ENCODE measurements at regions not wholly inside any gene's neighbourhood (a gene's known extent, or its start where the extent isn't known, plus 50 kb on each side); places are given as distances from the start of the nearest gene placed in this dataset.
A peak's percentile ranks its signal among the peaks of the same experiment; 100 is the strongest.

DNA sequence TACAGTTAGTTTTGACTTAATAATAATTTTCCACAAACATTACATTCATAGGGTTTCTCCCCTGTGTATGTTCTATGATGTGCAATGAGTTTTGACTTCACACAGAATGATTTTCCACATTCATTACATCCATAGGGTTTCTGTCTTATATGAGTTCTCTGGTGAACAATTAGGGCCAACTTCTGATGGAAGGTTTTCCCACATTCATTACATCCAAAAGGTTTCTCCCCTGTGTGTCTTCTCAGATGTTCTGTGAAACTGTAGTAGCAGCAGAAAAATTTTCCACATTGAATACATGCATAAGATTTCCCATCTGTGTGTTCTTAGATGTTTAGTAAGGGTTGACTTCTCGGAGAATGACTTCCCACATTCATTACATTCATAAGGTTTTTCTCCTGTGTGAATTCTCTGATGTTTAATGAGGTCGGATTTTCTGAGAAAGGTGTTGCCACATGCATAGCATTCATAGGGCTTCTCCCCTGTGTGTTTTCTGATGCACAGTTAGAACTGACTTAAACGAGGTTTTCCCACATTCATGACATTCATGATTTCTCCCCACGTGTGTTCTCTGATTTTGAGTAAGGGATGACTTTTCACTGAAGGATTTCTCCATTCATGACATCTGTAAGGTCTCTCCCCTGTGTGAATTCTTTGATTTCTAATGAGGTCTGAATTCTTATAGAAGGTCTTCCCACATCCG is 118.5 kb downstream of the ZNF33B start:
- Mint-ChIP-seq H3K27ac (no peak overlapping the region), H3K4me1 (no peaks in the 10 kb centered on the region)
- no peak for DNase-seq

GRCh38 chr10:42519079-42519478 is 119.3 kb downstream of the ZNF33B start:
- no peak for DNase-seq

More for the DNA sequence above, 118.5 kb downstream of the ZNF33B start:
- H3K36me3 Mint-ChIP-seq (ENCODE audit: low read depth), result peaks cover 55% of the 10 kb centered on the region
- no peak overlapping the region for H3K4me3 Mint-ChIP-seq
- peaks cover 42% of the 10 kb centered on the region for H3K36me3 ChIP-seq (ENCODE audit: control insufficient read depth, insufficient read depth, low read length)
- H3K27me3 Mint-ChIP-seq (ENCODE audit: insufficient read depth), result peaks cover 2% of the 10 kb centered on the region
- H3K4me1 ChIP-seq (ENCODE audit: control insufficient read depth, insufficient read depth, low read length), result no peaks in the 10 kb centered on the region
- H3K9me3 Mint-ChIP-seq, result peaks cover 92% of the 10 kb centered on the region
- peaks cover 97% of the 10 kb centered on the region for H3K9me3 ChIP-seq (ENCODE audit: control insufficient read depth, low read length)
- no peaks in the 10 kb centered on the region for H3K27me3 ChIP-seq (ENCODE audit: control insufficient read depth, insufficient read depth, low read length, poor library complexity, severe bottlenecking)
- H3K9ac ChIP-seq (ENCODE audit: extremely low read depth, low read length, poor library complexity, severe bottlenecking), result no peak overlapping the region
- 93 to 100% methylated on average over 2 to 4 of the region's 5 CpGs for WGBS, 2 experiments (ENCODE audit: insufficient coverage in 1 of 2, insufficient read length in 1 of 2)
- no peak overlapping the region for H3K27ac ChIP-seq (ENCODE audit: low read depth, low read length)
- TF ChIP-seq, protein P1, sequence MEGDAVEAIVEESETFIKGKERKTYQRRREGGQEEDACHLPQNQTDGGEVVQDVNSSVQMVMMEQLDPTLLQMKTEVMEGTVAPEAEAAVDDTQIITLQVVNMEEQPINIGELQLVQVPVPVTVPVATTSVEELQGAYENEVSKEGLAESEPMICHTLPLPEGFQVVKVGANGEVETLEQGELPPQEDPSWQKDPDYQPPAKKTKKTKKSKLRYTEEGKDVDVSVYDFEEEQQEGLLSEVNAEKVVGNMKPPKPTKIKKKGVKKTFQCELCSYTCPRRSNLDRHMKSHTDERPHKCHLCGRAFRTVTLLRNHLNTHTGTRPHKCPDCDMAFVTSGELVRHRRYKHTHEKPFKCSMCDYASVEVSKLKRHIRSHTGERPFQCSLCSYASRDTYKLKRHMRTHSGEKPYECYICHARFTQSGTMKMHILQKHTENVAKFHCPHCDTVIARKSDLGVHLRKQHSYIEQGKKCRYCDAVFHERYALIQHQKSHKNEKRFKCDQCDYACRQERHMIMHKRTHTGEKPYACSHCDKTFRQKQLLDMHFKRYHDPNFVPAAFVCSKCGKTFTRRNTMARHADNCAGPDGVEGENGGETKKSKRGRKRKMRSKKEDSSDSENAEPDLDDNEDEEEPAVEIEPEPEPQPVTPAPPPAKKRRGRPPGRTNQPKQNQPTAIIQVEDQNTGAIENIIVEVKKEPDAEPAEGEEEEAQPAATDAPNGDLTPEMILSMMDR (conservative IDR thresholded peaks at IDR 0.05), result no peak
- H3K4me3 ChIP-seq (ENCODE audit: low read length), result peak overlapping the region; percentile 51

GRCh38 chr10:42513921-42514320 is 124.4 kb downstream of the ZNF33B start:
- Histone ChIP-seq H3K27ac (ENCODE audit: low read depth, low read length) (no peak overlapping the region), H3K4me3 (ENCODE audit: low read length) (peak overlapping the region; percentile 53), H3K9ac (ENCODE audit: extremely low read depth, low read length, poor library complexity, severe bottlenecking) (no peak overlapping the region), H3K9me3 (ENCODE audit: control insufficient read depth, low read length) (peaks cover 92% of the 10 kb centered on the region), H3K36me3 (ENCODE audit: control insufficient read depth, insufficient read depth, low read length) (no peaks in the 10 kb centered on the region), H3K4me1 (ENCODE audit: control insufficient read depth, insufficient read depth, low read length) (no peaks in the 10 kb centered on the region), H3K27me3 (ENCODE audit: control insufficient read depth, insufficient read depth, low read length, poor library complexity, severe bottlenecking) (no peaks in the 10 kb centered on the region)
- whole genome bisulfite sequencing, 2 experiments (ENCODE audit: insufficient coverage in 1 of 2, insufficient read length in 1 of 2), result 93 to 100% methylated on average over 2 to 3 of the region's 3 CpGs
- H3K36me3 Mint-ChIP-seq (ENCODE audit: low read depth), result no peaks in the 10 kb centered on the region
- no peak overlapping the region for H3K27ac Mint-ChIP-seq
- TF ChIP-seq, protein P1 (conservative IDR thresholded peaks at IDR 0.05), result no peak
- H3K27me3 Mint-ChIP-seq (ENCODE audit: insufficient read depth), result peaks cover 2% of the 10 kb centered on the region
- no peaks in the 10 kb centered on the region for H3K4me1 Mint-ChIP-seq
- no peak for DNase-seq
- H3K4me3 Mint-ChIP-seq, result no peak overlapping the region
- H3K9me3 Mint-ChIP-seq, result peaks cover 94% of the 10 kb centered on the region

More at GRCh38 chr10:42519079-42519478, 119.3 kb downstream of the ZNF33B start:
- Histone ChIP-seq H3K4me1 (ENCODE audit: control insufficient read depth, insufficient read depth, low read length) (no peaks in the 10 kb centered on the region), H3K4me3 (ENCODE audit: low read length) (peak overlapping the region; percentile 51), H3K27ac (ENCODE audit: low read depth, low read length) (no peak overlapping the region), H3K9me3 (ENCODE audit: control insufficient read depth, low read length) (peaks cover 98% of the 10 kb centered on the region), H3K9ac (ENCODE audit: extremely low read depth, low read length, poor library complexity, severe bottlenecking) (no peak overlapping the region), H3K36me3 (ENCODE audit: control insufficient read depth, insufficient read depth, low read length) (peaks cover 42% of the 10 kb centered on the region), H3K27me3 (ENCODE audit: control insufficient read depth, insufficient read depth, low read length, poor library complexity, severe bottlenecking) (no peaks in the 10 kb centered on the region)
- Mint-ChIP-seq H3K36me3 (ENCODE audit: low read depth) (peaks cover 48% of the 10 kb centered on the region), H3K4me3 (no peak overlapping the region), H3K4me1 (no peaks in the 10 kb centered on the region), H3K27me3 (ENCODE audit: insufficient read depth) (peaks cover 2% of the 10 kb centered on the region), H3K9me3 (peaks cover 92% of the 10 kb centered on the region), H3K27ac (no peak overlapping the region)
- 67 to 97% methylated on average over 1 to 2 of the region's 2 CpGs for WGBS, 2 experiments (ENCODE audit: insufficient coverage in 1 of 2, insufficient read length in 1 of 2)
- TF ChIP-seq, protein P1 (conservative IDR thresholded peaks at IDR 0.05), result no peak
